GM10266 (cell line): ENCODE measurements at regions not wholly inside any gene's neighbourhood (a gene's known extent, or its start where the extent isn't known, plus 50 kb on each side); places are given as distances from the start of the nearest gene placed in this dataset.

Source experiments
- DNase-seq: peaks from one replicate; pipeline ENCODE4 v3.0.0; 2012; ENCODE audit errors: extremely low spot score
- CTCF ChIP-seq: IDR thresholded peaks from 2 replicates; pipeline ENCODE4 v1.5.1; 2012; ENCODE audit warnings: mild to moderate bottlenecking, low read depth; ENCODE audit not compliant: control insufficient read depth, insufficient read depth; ENCODE audit errors: missing control alignments

- no peak for DNase-seq
- peak; percentile 18 for TF ChIP-seq CTCF
These were observed 682.0 kb upstream of the RAB6C start for GRCh38 chr2:129297430-129297829.

- TF ChIP-seq CTCF, result no peak
- DNase-seq, result no peak
These were observed 680.1 kb upstream of the RAB6C start for GRCh38 chr2:129299338-129299737.

GRCh38 chr2:129299756-129300155 is 679.7 kb upstream of the RAB6C start:
- no peak for TF ChIP-seq CTCF
- no peak for DNase-seq

GRCh38 chr2:129300456-129300855 is 679.0 kb upstream of the RAB6C start:
- TF ChIP-seq CTCF, result no peak
- DNase-seq, result no peak

- TF ChIP-seq CTCF, result no peak
- no peak for DNase-seq
These were observed 678.0 kb upstream of the RAB6C start for GRCh38 chr2:129301431-129301913.

GRCh38 chr2:129302106-129302505 is 677.4 kb upstream of the RAB6C start:
- no peak for DNase-seq
- TF ChIP-seq CTCF, result no peak

- TF ChIP-seq CTCF, result no peak
- no peak for DNase-seq
These were observed 676.8 kb upstream of the RAB6C start for GRCh38 chr2:129302561-129303183.
